ENCODE measurements at regions not wholly inside any gene's neighbourhood (a gene's known extent, or its start where the extent isn't known, plus 50 kb on each side); places are given as distances from the start of the nearest gene placed in this dataset.

DNA sequence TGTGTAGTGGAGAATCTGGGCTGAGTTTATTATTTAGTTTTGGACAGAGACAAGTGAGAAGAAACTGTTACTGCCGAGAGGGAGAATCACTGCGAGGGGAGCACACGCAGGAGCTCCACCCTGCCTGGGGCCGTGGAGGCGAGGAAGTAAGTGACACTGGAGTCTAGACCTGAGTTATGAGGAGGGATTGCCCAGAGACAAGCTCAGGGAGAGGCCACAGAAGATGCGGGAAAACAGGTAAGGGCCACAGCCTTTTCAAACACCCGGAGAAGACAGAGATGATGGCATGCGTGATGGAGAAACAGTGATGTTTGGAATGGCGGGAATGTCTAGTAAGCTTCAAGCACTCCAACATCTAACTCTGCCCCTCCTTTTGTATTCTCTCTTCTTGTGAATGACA, 84.1 kb downstream of the TNFSF11 start:
- DNase-seq (ENCODE audit: low read depth in 2 of 3, low spot score in 1 of 3), result no peak

DNA sequence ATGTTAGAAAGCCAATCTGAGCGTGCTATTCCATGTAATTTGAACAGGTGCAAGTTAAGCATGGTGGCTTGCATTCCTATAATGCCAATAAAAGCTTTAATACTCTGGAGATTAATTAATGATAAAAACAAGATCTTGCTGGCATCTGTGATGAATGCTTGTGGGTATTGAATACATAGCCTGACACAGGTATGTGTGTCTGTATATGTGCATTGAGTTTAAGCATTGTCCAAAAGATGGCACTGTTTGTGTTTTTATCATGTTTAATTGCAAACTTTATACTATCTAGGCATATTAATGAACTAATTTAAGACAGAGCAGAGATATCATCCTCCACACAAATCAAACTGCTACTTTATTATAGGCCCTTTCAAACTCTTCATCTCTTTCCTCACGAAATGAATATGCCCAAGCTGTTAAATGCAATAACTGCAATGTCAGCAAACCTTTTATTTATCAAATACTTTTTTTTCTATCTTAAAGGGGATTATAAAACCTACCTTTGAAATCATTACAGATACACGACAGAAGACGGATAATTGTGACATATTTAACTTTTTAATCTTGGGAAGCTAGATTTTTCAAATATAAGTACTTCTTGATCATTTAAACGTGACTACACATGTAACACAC, 86.5 kb downstream of the TNFSF11 start:
- no peak for DNase-seq (ENCODE audit: low read depth in 2 of 3, low spot score in 1 of 3)

DNA sequence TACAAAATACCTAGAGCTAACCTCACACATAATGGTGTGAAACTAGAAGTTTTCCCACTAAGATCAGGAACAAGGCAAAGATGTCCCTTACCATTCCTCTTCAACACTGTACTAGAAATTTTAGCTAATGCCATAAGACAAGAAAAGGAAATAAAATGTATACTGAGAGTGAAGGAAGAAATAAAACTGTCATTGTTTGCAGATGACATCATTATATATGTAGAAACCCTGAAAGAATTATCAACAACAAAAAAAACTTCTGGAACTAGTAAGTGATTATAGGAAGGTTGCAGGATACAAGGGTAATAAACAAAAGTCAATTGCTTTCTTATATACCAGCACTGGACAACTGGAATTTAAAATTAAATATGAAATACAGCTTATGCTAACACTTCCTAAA, 93.7 kb downstream of the TNFSF11 start:
- DNase-seq (ENCODE audit: low read depth in 2 of 3, low spot score in 1 of 3), result no peak

DNA sequence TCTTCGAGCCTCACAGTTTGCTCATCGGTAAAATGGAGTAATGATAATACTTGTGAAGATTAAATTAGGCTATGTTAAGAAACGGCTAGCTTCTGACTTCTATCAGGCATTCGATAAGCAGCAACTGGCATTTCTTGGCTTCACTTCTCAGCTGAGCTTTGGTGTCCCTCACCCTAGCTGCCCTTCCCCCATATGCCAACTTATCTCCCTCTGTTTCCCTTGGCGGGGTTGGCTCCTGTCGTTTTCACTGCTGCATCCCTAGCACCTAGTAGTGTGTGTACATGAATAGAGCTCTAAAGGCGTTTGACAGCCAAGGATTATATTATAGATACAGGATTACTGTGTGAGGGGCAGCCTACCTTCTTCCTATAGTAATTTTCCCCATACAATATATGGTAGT, 97.5 kb downstream of the TNFSF11 start:
- DNase-seq (ENCODE audit: low read depth in 2 of 3, low spot score in 1 of 3), result no peak

DNA sequence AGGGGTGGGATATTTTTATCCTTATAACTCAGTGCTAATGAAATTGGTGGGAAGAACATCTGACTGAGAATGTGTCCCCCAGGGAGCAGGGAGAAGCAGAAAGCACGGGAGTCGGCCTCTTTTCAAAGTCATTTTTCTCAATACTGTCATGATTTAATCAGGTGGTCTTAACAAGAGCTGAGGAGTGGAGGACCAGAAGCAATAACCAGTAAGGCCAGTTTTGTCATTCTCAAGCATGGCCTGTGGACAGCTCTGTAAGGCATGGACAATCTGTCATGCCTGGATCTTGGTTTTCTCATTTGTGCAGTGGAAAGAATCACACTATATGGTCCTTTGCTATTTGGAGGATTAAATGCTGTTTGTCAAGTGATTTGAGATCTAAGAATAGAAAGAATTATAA, 99.7 kb downstream of the TNFSF11 start:
- no peak for DNase-seq (ENCODE audit: low read depth in 2 of 3, low spot score in 1 of 3)

DNA sequence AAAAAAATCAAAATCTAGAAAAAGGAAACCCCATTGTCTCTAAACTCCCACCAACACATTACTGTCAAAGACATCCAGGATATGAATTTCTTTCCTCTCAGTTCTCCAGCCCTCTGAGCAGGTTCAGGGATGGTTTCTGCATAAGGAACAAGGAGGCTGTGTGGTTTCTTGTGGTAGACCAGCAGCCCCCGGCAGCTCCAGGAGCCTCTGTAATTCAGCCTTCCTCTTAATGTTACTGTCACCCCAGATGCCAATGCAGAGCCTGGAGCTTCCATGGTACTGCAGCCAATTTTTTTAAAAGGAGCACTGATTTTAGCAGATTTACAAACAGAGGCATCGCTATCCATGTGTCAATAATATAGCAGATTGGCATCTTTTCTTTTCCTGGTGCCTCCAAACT, 100.6 kb upstream of the FAM216B start:
- DNase-seq (ENCODE audit: low read depth in 2 of 3, low spot score in 1 of 3), result no peak

DNA sequence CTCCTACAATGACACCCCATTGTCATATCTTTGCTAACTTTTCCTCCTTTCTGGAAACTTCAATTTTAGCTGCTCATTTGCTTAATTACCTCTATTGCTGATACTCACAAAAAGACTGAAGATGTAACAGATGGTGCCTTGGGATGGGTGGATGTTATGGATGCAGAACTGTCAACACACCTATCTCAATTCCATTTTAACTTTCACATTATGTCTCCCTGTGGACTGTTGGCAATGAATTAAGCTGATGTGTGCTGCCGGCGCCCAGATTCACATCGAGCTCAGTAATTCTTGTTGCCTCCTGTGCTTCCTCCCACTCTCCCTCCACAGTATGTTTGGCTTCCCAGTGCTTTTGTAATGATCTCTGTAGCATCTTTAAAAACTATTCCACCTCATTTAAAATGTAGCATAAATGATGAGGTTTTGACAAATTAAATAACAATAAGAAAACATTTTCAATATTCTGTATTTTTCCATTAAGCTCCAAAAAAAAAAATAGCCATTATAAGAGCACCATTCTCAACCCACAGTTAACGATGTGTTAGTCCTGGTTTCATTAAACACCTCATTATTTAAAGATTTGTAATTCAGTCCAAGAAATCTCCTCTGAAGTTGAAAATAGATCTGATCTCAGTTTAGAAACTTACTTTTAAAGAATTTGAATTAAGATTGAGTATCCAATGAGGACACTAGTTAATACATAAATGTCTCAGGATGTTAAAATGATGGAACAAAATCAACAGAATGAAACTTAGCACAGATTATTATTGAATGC, 99.9 kb upstream of the FAM216B start:
- no peak for DNase-seq (ENCODE audit: low read depth in 2 of 3, low spot score in 1 of 3)

DNA sequence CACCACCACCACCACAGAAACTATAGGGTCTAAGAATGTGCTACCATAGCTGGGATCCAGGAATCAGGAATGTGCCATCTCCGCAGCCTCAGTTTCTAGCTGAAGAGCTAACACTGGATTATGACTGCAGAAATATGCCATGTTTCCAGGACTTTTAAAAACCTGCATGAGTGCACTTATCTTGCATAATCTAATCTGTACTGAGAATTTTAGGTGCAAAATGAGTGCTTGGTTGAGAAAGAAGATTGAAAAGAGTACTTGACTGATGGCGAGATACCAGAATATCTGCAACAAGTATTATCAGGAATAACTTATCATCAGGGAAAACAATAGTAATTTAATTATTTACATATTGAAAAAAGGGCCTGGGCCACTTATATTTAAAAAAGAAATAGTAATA, 97.2 kb upstream of the FAM216B start:
- no peak for DNase-seq (ENCODE audit: low read depth in 2 of 3, low spot score in 1 of 3)

DNA sequence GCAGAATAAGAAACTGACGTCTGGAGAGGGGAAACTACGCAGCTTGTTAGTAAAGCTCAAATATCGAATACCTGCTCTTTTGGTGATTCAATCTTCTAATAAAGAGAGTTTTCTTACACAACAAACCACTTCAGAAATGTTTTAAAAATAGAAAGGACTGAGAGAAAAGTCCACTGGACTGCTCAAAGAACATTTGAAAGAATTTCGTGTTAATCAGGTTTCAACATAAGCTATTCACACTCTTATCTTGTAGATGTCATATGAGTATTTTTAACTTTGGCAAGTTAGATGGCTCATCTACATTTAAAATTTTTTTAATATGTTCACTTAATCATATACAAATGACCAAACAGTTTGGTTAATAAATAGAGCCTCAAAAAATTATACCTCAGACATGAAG, 95.6 kb upstream of the FAM216B start:
- no peak for DNase-seq (ENCODE audit: low read depth in 2 of 3, low spot score in 1 of 3)

DNA sequence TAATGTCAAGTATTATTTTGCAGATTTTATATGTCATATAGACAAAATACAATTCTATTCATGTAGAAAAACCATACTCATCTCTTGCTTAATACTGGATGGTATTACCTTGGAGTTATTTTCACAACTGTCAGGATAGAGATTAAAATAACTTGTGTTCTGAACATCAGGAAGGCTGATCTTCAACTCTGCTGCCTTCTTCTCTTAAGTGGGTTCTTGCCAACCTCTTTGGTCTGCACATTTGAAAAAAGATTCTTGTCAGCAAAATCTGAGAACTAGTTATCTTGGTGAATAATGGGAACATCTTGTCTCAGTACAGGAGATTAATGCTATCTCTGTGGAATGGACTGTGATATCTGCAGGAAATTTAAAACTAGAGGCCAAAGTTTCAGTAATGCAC, 95.2 kb upstream of the FAM216B start:
- DNase-seq (ENCODE audit: low read depth in 2 of 3, low spot score in 1 of 3), result no peak

DNA sequence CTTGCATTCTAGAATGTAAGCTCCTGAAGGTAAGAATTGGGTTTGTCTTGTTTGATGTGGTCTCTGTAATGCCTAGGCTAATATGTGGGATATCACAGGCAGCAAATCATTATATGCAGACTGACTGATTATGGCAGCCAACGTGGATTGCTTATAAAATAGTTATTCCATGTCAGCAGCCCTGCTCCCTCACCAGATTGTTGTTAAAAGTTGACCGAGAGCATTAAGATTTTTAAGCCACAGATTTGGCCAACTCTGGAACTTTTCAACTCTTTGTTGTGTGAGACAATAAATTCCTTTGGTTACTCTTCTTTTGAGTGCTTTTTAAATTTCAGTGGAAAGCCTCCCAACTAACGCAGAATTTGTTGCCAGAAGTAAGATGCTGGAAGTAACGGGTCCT, 92.6 kb upstream of the FAM216B start:
- no peak for DNase-seq (ENCODE audit: low read depth in 2 of 3, low spot score in 1 of 3)

DNA sequence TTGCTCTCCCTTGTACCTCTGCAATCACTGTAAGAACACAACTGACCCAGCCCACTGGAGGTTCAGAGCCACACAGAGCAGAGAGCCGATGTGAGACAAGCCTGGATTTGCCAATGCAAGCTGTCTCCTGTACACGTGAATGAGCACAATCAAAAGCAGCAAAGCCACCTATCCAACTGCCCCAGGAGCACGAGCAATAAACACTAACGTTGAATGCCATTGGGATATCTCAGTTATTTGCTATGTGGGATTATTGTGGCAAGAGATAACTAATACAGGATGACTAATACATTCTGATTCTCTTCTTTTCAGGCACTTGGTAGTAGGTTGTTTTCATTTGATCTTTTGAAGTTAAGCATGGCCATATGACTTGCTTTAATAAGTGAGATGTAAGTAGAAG, 85.2 kb upstream of the FAM216B start:
- no peak for DNase-seq (ENCODE audit: low read depth in 2 of 3, low spot score in 1 of 3)

DNA sequence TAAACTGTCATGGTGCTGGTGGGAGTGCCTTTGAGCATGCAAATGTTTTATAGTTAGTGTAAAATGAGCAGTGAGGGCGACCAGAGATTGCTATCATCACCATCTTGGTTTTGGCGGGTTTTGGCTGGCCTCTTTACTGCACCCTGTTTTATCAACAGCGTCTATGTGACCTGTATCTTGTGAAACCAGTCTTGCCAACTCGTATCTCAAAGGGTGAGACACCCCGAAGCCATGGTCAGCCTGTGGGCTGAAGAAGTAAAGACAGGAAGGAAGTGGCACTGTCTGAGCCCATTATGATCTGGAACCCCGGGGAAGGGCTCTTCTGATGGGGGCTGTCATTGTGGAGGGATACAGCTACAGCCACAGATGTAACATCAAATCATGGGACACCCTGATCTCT, 81.5 kb upstream of the FAM216B start:
- DNase-seq (ENCODE audit: low read depth in 2 of 3, low spot score in 1 of 3), result no peak

DNA sequence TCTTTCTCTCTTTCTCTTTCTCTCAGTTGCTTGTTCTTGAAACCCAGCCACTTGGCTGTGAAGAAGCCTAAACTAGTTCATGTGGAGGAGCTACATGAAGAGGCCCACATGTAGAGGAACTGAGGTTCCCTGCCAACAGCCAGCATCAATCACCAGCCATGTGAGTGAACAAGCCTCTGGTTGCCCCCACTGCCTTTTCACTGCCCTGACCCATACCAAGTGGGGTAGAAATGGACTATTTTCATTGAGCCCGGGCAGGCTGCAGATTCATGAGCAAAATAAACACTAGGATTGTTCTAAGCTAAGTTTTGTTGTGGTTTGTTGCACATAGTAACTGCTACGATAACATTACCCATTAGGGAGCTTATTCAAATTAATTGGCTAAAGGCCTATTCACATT, 78.7 kb upstream of the FAM216B start:
- DNase-seq (ENCODE audit: low read depth in 2 of 3, low spot score in 1 of 3), result no peak

DNA sequence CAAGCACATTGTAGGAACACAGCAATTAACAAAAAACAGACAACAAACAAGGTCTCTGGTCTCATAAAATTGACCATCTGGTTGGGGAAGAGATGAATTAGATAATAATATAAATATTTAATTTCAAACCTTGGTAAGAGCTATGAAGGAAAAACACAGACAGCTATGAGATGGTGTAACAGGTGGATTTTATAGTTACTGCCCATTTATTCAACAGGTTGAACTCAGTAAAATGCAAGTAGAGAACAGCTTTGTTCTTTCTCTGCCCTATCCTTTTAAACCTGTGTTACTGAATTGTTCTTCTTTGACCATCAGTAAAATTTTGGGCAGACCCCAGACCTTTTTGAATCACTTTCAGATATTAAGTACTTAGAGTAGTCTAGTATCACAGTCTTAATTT, 77.6 kb upstream of the FAM216B start:
- DNase-seq (ENCODE audit: low read depth in 2 of 3, low spot score in 1 of 3), result no peak

DNA sequence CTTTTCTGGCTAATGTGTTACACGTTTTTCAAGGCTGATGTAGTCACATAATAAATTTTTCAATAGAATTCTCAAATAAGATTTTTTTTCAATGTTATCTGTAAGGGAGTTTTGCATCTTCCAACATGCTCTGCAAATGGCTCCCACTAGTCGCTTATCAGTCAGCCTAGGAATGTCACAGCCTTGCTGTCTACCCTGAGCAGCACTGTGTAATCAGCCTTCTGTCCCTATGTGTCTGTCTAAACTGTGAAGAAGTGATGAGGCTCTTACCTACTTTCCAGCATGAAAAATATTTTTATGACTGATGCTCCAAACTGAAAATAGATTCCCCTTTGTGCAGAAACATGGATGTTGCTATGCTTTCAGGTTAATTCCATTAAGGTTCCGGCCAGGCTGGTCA, 75.1 kb upstream of the FAM216B start:
- DNase-seq (ENCODE audit: low read depth in 2 of 3, low spot score in 1 of 3), result no peak

DNA sequence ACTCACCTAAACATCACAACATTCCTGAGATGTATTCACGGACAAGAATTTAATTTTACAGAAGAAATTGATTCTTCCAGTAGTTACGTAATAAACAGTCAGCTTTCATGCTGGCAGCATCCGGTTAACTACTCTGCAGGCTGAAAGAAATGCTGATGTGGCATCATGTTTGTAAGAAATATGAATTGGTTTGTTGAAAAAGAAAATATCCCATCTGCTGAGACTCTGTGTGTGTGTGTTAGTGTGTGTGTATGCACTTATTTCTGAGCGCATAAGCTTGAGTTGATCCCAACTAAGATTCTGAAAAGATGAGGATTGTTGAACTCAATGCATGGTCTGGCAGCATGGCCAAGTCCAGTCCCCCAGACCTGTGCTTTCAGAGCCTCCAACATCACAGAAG, 74.3 kb upstream of the FAM216B start:
- no peak for DNase-seq (ENCODE audit: low read depth in 2 of 3, low spot score in 1 of 3)

DNA sequence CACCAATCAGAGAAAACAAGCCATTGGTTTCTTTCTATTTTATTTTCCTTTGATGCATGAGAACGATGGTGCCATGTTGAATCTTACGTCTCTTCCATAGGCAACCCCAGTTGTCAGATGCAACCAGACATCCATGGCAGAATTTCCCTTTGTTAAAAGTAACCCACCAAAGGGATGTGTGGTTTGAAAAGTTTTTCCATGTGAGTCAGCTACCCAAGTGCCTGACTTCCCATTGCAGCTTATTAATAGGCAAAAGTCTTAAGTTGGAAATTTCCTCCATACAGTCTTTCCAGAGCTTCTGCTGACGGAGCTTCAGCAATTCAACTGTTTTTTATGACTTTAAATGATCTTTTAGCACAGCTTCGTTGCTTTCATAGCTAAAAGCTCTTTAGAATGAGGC, 73.8 kb upstream of the FAM216B start:
- DNase-seq (ENCODE audit: low read depth in 2 of 3, low spot score in 1 of 3), result no peak

DNA sequence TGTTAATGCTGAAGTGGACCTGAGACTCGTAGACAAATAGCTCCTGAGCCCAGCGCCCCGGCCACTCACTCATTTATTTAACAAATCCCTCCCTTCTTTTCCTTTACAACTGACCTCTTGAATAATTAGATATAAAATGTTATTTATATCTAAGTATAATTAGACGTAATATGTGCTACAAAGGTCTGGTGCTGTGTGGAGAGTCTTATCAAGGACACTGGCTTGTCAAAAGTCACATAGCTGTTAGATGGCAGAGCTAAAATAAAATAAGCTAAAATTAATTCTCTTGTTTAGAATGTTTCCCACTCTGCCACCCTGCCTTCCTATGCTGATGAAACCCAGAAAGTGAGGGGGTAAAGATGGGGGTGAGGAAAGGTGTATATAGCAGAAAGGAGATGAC, 73.0 kb upstream of the FAM216B start:
- DNase-seq (ENCODE audit: low read depth in 2 of 3, low spot score in 1 of 3), result no peak

DNA sequence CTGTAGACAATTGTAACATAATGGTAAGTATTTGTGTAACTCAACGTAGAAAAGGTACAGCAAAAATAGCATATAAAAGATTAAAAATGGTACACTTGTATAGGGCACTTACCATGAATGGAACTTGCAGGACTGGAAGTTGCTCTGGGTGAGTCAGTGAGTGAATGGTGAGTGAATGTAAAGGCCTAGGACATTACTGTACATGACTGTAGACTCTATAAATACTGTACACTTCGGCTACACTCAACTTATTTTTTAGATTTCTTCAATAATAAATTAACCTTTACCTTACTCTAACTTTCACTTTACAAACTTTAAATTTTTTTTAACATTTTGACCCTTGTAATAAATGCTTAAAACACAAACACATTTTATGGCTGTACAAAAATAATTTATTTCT, 72.1 kb upstream of the FAM216B start:
- DNase-seq (ENCODE audit: low read depth in 2 of 3, low spot score in 1 of 3), result no peak

DNA sequence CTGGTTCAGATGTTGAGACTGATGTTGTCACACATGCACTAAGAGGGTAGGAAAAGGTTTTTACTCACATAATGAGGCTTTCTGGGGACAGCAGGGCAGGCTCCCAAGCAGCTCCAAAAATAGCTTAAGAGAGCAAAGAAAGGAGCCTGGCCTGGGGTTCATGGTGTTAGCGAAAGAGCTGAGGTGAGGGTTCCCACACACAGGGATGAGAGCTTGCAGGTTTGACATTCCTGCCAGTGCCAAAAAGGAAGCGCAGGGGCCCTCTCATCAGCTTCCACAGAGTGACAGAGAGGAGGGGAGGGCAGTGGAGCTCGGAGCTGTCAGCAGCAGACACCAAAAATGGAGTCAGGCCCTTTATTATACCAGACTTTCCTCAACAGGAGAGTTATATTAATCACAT, 65.5 kb upstream of the FAM216B start:
- DNase-seq (ENCODE audit: low read depth in 2 of 3, low spot score in 1 of 3), result no peak

DNA sequence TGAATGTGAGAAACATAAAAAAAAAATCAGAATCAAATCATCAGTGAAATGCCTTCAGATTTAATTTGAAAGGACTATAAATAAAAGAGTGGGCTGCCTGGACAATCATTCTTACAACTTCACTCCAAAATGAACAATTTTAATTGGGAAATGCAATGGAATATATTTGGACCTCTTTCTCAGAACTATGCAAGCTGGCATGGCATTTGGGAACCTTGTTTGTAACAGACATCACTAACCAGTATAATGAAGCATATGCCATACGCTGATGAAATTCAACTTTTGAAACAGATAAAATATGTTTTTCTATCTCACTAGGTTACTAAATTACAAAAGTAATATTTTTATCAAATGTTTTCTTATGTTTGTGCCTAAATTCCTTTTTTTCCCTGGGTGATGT, 64.2 kb upstream of the FAM216B start:
- no peak for DNase-seq (ENCODE audit: low read depth in 2 of 3, low spot score in 1 of 3)
